HepG2 (cell line): ENCODE measurements at regions not wholly inside any gene's neighbourhood (a gene's known extent, or its start where the extent isn't known, plus 50 kb on each side); places are given as distances from the start of the nearest gene placed in this dataset.

Experiments
- ATAC-seq: fragments of 200-7000 bp; cut with Tn5 transposase; 3 replicates; pipeline ENCODE4 v1.9.1; 2020; ENCODE audit warnings: mild to moderate bottlenecking, moderate library complexity
- BruUV-seq: library from RNA; stranded (reverse); fragments of 400-500 nt; replicated peaks from 2 replicates; lab custom pipeline; 2021; lab: Mats Ljungman, UMichigan
- CTCF ChIA-PET: fragments of 300-600 bp; formaldehyde crosslinking; extraction: SDS; loops from one replicate; lab custom pipeline; 2021; ENCODE audit warnings: low total read pairs, inconsistent platforms, low intra/inter-chr PET ratio; lab: Yijun Ruan, JAX
- POLR2A ChIA-PET: fragments of 350-600 bp; sonication (Branson Sonifier 250); formaldehyde crosslinking; loops from one replicate; lab custom pipeline; 2020; ENCODE audit warnings: antibody characterized with exemption, inconsistent platforms; lab: Yijun Ruan, JAX
- DNase-seq: peaks from one replicate; pipeline ENCODE4 v3.0.0-alpha.2; 2015; ENCODE audit warnings: low spot score
- FAIRE-seq: peaks from 3 replicates; lab custom pipeline; 2011; peaks lifted over from hg19 to GRCh38; lab: Jason Lieb, UNC
- H2AFZ ChIP-seq: one replicate; pipeline ENCODE4 v1.6.1; 2011; ENCODE audit warnings: low read length, inconsistent platforms
- H3K27ac ChIP-seq: fragments of 300-600 bp; 3 replicates; pipeline ENCODE4 v1.8.0; 2011; ENCODE audit warnings: mixed run types, mild to moderate bottlenecking, mixed read lengths, low read length, inconsistent platforms; ENCODE audit not compliant: insufficient read depth; ENCODE audit errors: extremely low read length
- H3K27me3 ChIP-seq, 2 experiments: fragments of 200-600 bp in 1 of 2; 2 replicates in 1 of 2; 3 replicates in 1 of 2; pipeline versions ENCODE4 v1.6.0 to v1.8.0; 2011; ENCODE audit warnings: low read length in 2 of 2, mild to moderate bottlenecking in 2 of 2, moderate library complexity in 2 of 2, inconsistent platforms in 1 of 2; ENCODE audit not compliant: insufficient read depth in 2 of 2, control insufficient read depth in 1 of 2
- H3K36me3 ChIP-seq, 2 experiments: fragments of 200-600 bp in 1 of 2; replicated peaks in 1 of 2; 2 replicates in 1 of 2; 3 replicates in 1 of 2; pipeline versions ENCODE4 v1.5.1 to v1.8.0; 2011; ENCODE audit warnings: low read length in 2 of 2, inconsistent platforms in 1 of 2; ENCODE audit not compliant: insufficient read depth in 2 of 2, control insufficient read depth in 1 of 2
- H3K4me1 ChIP-seq: 2 replicates; pipeline ENCODE4 v1.5.1; 2012; ENCODE audit warnings: low read length, inconsistent platforms; ENCODE audit not compliant: insufficient read depth
- H3K4me2 ChIP-seq: 2 replicates; pipeline ENCODE4 v1.6.0; 2011; ENCODE audit warnings: low read depth, low read length, inconsistent platforms
- H3K4me3 ChIP-seq, 3 experiments: fragments of 200-600 bp in 1 of 3; sonication (generic), shearing (Covaris generic) in 1 of 3; replicated peaks in 1 of 3; 2 replicates each; pipeline ENCODE4 v1.5.1; 2011 to 2016; ENCODE audit warnings: low read length in 3 of 3, inconsistent platforms in 2 of 3, low read depth in 2 of 3, mild to moderate bottlenecking in 2 of 3, control low read depth in 1 of 3, mixed read lengths in 1 of 3; ENCODE audit not compliant: insufficient read depth in 1 of 3
- H3K79me2 ChIP-seq: one replicate; pipeline ENCODE4 v1.6.1; 2011; ENCODE audit warnings: low read length, inconsistent platforms; ENCODE audit not compliant: insufficient read depth
- H3K9ac ChIP-seq: 2 replicates; pipeline ENCODE4 v1.6.0; 2011; ENCODE audit warnings: mild to moderate bottlenecking, low read depth, low read length, inconsistent platforms; ENCODE audit not compliant: insufficient read depth
- H3K9me3 ChIP-seq: 2 replicates; pipeline ENCODE4 v1.5.1; 2012; ENCODE audit warnings: mild to moderate bottlenecking, low read length
- H4K20me1 ChIP-seq: 2 replicates; pipeline ENCODE4 v1.6.0; 2011; ENCODE audit warnings: inconsistent platforms, mild to moderate bottlenecking, low read length, moderate library complexity; ENCODE audit not compliant: insufficient read depth
- ATF7-NPFF ChIP-seq: sonication (generic); formaldehyde crosslinking; IDR thresholded peaks from 2 replicates; pipeline ENCODE4 v1.8.1; 2023; ENCODE audit warnings: mild to moderate bottlenecking, low read depth, missing genetic modification reagents, moderate library complexity
- FIP1L1 ChIP-seq: fragments of 200-400 bp; formaldehyde crosslinking; IDR thresholded peaks from 2 replicates; pipeline ENCODE4 v1.6.1; 2018; ENCODE audit warnings: low read depth, mild to moderate bottlenecking, low read length, moderate library complexity, borderline replicate concordance; ENCODE audit not compliant: insufficient read depth
- GTF2F1 ChIP-seq: fragments of 150-350 bp; IDR thresholded peaks from 2 replicates; pipeline ENCODE4 v1.6.1; 2014; ENCODE audit warnings: low read length
- KDM1A ChIP-seq: IDR thresholded peaks from 2 replicates; pipeline ENCODE4 v1.6.1; 2016; ENCODE audit warnings: missing compliant biosample characterization
- MZF1 ChIP-seq: sonication (generic); formaldehyde crosslinking; IDR thresholded peaks from 2 replicates; pipeline ENCODE4 v1.8.1; 2023; ENCODE audit warnings: mild to moderate bottlenecking, missing genetic modification reagents, borderline replicate concordance
- PAF1 ChIP-seq: IDR thresholded peaks from 2 replicates; pipeline ENCODE4 v1.6.1; 2016; ENCODE audit warnings: missing genetic modification reagents, missing compliant biosample characterization
- PHB2 ChIP-seq: fragments of 450-650 bp; IDR thresholded peaks from 2 replicates; pipeline ENCODE4 v1.6.1; 2018; ENCODE audit not compliant: partially characterized antibody
- ZMYM3 ChIP-seq: sonication (generic); formaldehyde crosslinking; IDR thresholded peaks from 2 replicates; pipeline ENCODE4 v1.5.1; 2020; ENCODE audit warnings: mild to moderate bottlenecking, missing genetic modification reagents
- ZNF292 ChIP-seq: sonication (generic); formaldehyde crosslinking; IDR thresholded peaks from 2 replicates; pipeline ENCODE4 v1.8.1; 2022; ENCODE audit warnings: mild to moderate bottlenecking, low read depth, missing genetic modification reagents, borderline replicate concordance
- ZNF354B ChIP-seq: sonication (generic); formaldehyde crosslinking; IDR thresholded peaks from 2 replicates; pipeline ENCODE4 v1.8.0; 2022; ENCODE audit warnings: mild to moderate bottlenecking, missing genetic modification reagents
- ZNF567 ChIP-seq: sonication (generic); formaldehyde crosslinking; IDR thresholded peaks from 2 replicates; pipeline ENCODE4 v1.8.1; 2023; ENCODE audit warnings: mild to moderate bottlenecking, missing genetic modification reagents, borderline replicate concordance
- ZNF615 ChIP-seq: sonication (generic); formaldehyde crosslinking; IDR thresholded peaks from 2 replicates; pipeline ENCODE4 v1.5.0; 2020; ENCODE audit warnings: mild to moderate bottlenecking, missing genetic modification reagents, borderline replicate concordance
- WGBS: methylation state at CpG from one replicate; pipeline ENCODE4 v1.1.6; 2017; ENCODE audit warnings: low lambda C conversion rate; 5-methylcytosine and 5-hydroxymethylcytosine counted together
- in situ Hi-C: cut with HindIII; loops from 2 replicates; pipeline ENCODE4 v1.10.0; 2017; ENCODE audit warnings: low pct_unique_long_range_greater_than_20kb; ENCODE audit not compliant: extremely low pct_ligation_motif_present
- intact Hi-C: fragments of 100-400 bp; cut with micrococcal nuclease; formaldehyde crosslinking; loops from one replicate; pipeline ENCODE4 v1.10.0; 2022; ENCODE audit not compliant: unreplicated experiment
- TF ChIP-seq, protein P1 (sequence below): sonication (generic); formaldehyde crosslinking; IDR thresholded peaks from 2 replicates; pipeline ENCODE4 v1.5.0; 2020; ENCODE audit warnings: missing genetic modification reagents
- TF ChIP-seq, protein P2 (sequence below): sonication (generic); formaldehyde crosslinking; IDR thresholded peaks from 2 replicates; pipeline ENCODE4 v1.4.0; 2020; ENCODE audit warnings: missing genetic modification reagents, mild to moderate bottlenecking, borderline replicate concordance
- TF ChIP-seq, protein P3 (sequence below): sonication (generic); formaldehyde crosslinking; IDR thresholded peaks from 2 replicates; pipeline ENCODE4 v1.8.0; 2022; ENCODE audit warnings: low read depth, missing genetic modification reagents
- TF ChIP-seq, protein P4 (sequence below): sonication (generic); formaldehyde crosslinking; IDR thresholded peaks from 2 replicates; pipeline ENCODE4 v1.4.0; 2020; ENCODE audit warnings: missing genetic modification reagents

DNA sequence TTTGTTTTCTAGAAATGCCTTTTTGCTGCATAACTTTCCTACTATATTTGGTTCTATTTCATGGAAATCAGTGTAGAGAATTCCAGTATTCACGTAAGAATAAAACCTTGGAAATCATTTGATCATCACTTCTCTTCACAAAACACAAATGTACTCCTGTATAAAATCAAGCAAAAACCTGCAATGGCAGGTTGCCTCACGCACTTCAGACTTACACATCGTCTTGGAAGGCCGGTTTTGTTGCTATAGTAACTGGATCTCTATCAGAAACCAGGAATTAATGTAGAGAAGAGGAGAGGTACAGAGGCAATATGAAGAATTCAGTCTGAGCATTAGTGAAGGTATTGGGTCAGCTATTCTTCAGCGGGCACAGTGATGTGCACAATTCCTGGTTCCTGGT lies 370.7 kb upstream of the CYRIA start:
- Histone ChIP-seq H3K79me2 (no peaks in the 10 kb centered on the region), H3K4me3 (no peak overlapping the region), H3K9me3 (no peaks in the 10 kb centered on the region), H3K36me3 (no peaks in the 10 kb centered on the region), H2AFZ (no peak overlapping the region), H3K4me1 (no peaks in the 10 kb centered on the region), H4K20me1 (no peaks in the 10 kb centered on the region), H3K9ac (no peak overlapping the region), H3K27me3 (no peaks in the 10 kb centered on the region), H3K4me2 (no peak overlapping the region), H3K27ac (no peak overlapping the region)
- peak; percentile 30 for FAIRE-seq
- DNase-seq = no peak
- intact Hi-C loops (no loop called here), in situ Hi-C loops (no loop called here)
- ChIA-PET POLR2A (no interaction called here), CTCF (no interaction called here)
- no peak for ATAC-seq
- no peak for TF ChIP-seq ZMYM3
- TF ChIP-seq ATF7-NPFF (CRISPR knock-in tag) = no peak
- TF ChIP-seq ZNF292 (CRISPR knock-in tag) = no peak
- no peak for TF ChIP-seq KDM1A (CRISPR knock-in tag)
- no peak for TF ChIP-seq PAF1 (CRISPR knock-in tag)
- TF ChIP-seq, protein P1, sequence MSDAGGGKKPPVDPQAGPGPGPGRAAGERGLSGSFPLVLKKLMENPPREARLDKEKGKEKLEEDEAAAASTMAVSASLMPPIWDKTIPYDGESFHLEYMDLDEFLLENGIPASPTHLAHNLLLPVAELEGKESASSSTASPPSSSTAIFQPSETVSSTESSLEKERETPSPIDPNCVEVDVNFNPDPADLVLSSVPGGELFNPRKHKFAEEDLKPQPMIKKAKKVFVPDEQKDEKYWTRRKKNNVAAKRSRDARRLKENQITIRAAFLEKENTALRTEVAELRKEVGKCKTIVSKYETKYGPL (CRISPR knock-in tag) = no peak
- no peak for TF ChIP-seq ZNF354B (CRISPR knock-in tag)
- TF ChIP-seq PHB2 = no peak
- TF ChIP-seq, protein P2, sequence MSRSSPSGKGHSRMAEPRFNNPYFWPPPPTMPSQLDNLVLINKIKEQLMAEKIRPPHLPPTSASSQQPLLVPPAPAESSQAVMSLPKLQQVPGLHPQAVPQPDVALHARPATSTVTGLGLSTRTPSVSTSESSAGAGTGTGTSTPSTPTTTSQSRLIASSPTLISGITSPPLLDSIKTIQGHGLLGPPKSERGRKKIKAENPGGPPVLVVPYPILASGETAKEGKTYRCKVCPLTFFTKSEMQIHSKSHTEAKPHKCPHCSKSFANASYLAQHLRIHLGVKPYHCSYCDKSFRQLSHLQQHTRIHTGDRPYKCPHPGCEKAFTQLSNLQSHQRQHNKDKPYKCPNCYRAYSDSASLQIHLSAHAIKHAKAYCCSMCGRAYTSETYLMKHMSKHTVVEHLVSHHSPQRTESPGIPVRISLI (CRISPR knock-in tag) = no peak
- no peak for TF ChIP-seq MZF1 (CRISPR knock-in tag)
- TF ChIP-seq, protein P3, sequence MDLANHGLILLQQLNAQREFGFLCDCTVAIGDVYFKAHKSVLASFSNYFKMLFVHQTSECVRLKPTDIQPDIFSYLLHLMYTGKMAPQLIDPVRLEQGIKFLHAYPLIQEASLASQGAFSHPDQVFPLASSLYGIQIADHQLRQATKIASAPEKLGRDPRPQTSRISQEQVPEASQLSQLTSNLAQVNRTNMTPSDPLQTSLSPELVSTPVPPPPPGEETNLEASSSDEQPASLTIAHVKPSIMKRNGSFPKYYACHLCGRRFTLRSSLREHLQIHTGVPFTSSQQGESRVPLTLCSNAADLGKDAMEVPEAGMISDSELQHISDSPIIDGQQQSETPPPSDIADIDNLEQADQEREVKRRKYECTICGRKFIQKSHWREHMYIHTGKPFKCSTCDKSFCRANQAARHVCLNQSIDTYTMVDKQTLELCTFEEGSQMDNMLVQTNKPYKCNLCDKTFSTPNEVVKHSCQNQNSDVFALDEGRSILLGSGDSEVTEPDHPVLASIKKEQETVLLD = no peak
- TF ChIP-seq, protein P4, sequence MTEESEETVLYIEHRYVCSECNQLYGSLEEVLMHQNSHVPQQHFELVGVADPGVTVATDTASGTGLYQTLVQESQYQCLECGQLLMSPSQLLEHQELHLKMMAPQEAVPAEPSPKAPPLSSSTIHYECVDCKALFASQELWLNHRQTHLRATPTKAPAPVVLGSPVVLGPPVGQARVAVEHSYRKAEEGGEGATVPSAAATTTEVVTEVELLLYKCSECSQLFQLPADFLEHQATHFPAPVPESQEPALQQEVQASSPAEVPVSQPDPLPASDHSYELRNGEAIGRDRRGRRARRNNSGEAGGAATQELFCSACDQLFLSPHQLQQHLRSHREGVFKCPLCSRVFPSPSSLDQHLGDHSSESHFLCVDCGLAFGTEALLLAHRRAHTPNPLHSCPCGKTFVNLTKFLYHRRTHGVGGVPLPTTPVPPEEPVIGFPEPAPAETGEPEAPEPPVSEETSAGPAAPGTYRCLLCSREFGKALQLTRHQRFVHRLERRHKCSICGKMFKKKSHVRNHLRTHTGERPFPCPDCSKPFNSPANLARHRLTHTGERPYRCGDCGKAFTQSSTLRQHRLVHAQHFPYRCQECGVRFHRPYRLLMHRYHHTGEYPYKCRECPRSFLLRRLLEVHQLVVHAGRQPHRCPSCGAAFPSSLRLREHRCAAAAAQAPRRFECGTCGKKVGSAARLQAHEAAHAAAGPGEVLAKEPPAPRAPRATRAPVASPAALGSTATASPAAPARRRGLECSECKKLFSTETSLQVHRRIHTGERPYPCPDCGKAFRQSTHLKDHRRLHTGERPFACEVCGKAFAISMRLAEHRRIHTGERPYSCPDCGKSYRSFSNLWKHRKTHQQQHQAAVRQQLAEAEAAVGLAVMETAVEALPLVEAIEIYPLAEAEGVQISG (CRISPR knock-in tag) = no peak
- TF ChIP-seq ZNF615 = no peak
- no peak for TF ChIP-seq ZNF567 (CRISPR knock-in tag)
- TF ChIP-seq FIP1L1 = no peak
- no peak for TF ChIP-seq GTF2F1
- no TSS peak for BruUV-seq
- 2% methylated on average over 5 of the region's 5 CpGs for WGBS
